ENCODE measurements at regions not wholly inside any gene's neighbourhood (a gene's known extent, or its start where the extent isn't known, plus 50 kb on each side); places are given as distances from the start of the nearest gene placed in this dataset.

GRCh38 chr20:4471221-4471620 is 215.0 kb upstream of the PRNP start:
- Histone ChIP-seq H3K4me3 (replicated peaks in 1 of 4; ENCODE audit: control extremely low read depth in 1 of 4, insufficient read depth in 1 of 4, low read depth in 3 of 4, low read length in 4 of 4) (no peak overlapping the region), H3K27me3 (ENCODE audit: control insufficient read depth, insufficient read depth, low read length) (no peaks in the 10 kb centered on the region), H2AFZ (ENCODE audit: low read length) (no peak overlapping the region), H3K9ac (ENCODE audit: insufficient read depth, low read length) (no peak overlapping the region), H3K9me3 (ENCODE audit: control insufficient read depth, insufficient read depth, low read depth, low read length) (no peaks in the 10 kb centered on the region), H3K4me1 (ENCODE audit: control insufficient read depth, extremely low read depth, insufficient read depth, low read length) (peaks cover 5% of the 10 kb centered on the region), H4K20me1 (ENCODE audit: control insufficient read depth, extremely low read depth, insufficient read depth, low read length) (no peaks in the 10 kb centered on the region), H3K79me2 (ENCODE audit: control insufficient read depth, insufficient read depth, low read length) (no peaks in the 10 kb centered on the region), H3K4me2 (ENCODE audit: extremely low read depth, insufficient read depth, low read length) (no peak overlapping the region), H3K27ac (ENCODE audit: insufficient read depth, low read length) (no peak overlapping the region), H3K36me3 (ENCODE audit: control insufficient read depth, insufficient read depth, low read length) (no peaks in the 10 kb centered on the region)
- peak in 1 of 2 donors; percentile 55 for DNase-seq (ENCODE audit: low read depth in 2 of 2)
- TF ChIP-seq EZH2 (IDR thresholded peaks at IDR 0.05; ENCODE audit: low read length, missing control alignments) (no peak), CTCF (conservative IDR thresholded peaks at IDR 0.05 in 1 of 2, IDR thresholded peaks at IDR 0.05 in 1 of 2; ENCODE audit: low read depth in 1 of 2, low read length in 2 of 2) (no peak)

- H3K9ac ChIP-seq (ENCODE audit: insufficient read depth, low read length), result no peak overlapping the region
- no peaks in the 10 kb centered on the region for H4K20me1 ChIP-seq (ENCODE audit: control insufficient read depth, extremely low read depth, insufficient read depth, low read length)
- no peaks in the 10 kb centered on the region for H3K79me2 ChIP-seq (ENCODE audit: control insufficient read depth, insufficient read depth, low read length)
- no peaks in the 10 kb centered on the region for H3K36me3 ChIP-seq (ENCODE audit: control insufficient read depth, insufficient read depth, low read length)
- TF ChIP-seq EZH2 (IDR thresholded peaks at IDR 0.05; ENCODE audit: low read length, missing control alignments) (no peak), CTCF (conservative IDR thresholded peaks at IDR 0.05 in 1 of 2, IDR thresholded peaks at IDR 0.05 in 1 of 2; ENCODE audit: low read depth in 1 of 2, low read length in 2 of 2) (peak in 1 of 2 donors; percentile 15)
- H3K9me3 ChIP-seq (ENCODE audit: control insufficient read depth, insufficient read depth, low read depth, low read length), result no peaks in the 10 kb centered on the region
- no peak overlapping the region for H3K27ac ChIP-seq (ENCODE audit: insufficient read depth, low read length)
- H3K4me3 ChIP-seq (replicated peaks in 1 of 4; ENCODE audit: control extremely low read depth in 1 of 4, insufficient read depth in 1 of 4, low read depth in 3 of 4, low read length in 4 of 4), result no peak overlapping the region
- peak; percentile 69 to 82 for DNase-seq (ENCODE audit: low read depth in 2 of 2)
- H3K4me1 ChIP-seq (ENCODE audit: control insufficient read depth, extremely low read depth, insufficient read depth, low read length), result peaks cover 7% of the 10 kb centered on the region
- H3K4me2 ChIP-seq (ENCODE audit: extremely low read depth, insufficient read depth, low read length), result peak overlapping the region; percentile 37
- no peaks in the 10 kb centered on the region for H3K27me3 ChIP-seq (ENCODE audit: control insufficient read depth, insufficient read depth, low read length)
- no peak overlapping the region for H2AFZ ChIP-seq (ENCODE audit: low read length)
Measured at GRCh38 chr20:4470375-4470774, 215.9 kb upstream of the PRNP start.

DNA sequence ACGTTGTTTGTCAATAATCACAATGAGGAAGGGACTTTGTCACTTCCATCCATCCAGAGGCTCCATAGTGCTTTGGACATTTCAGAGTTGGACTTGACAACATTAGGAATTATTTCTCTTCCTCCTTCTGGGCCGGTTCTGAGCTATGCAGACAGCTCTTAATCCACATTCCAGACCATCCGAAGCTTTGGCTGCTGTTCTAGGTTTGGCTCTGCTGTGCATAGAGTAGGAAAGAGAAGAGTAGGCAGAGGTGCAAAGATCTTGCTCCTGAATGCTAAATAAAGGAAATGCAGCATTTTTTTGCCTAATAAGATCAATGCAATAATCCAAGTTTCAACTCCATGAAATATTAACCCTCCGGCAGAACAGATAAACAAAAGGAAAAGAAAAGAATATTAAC is 216.3 kb upstream of the PRNP start:
- no peak overlapping the region for H3K4me3 ChIP-seq (replicated peaks in 1 of 4; ENCODE audit: control extremely low read depth in 1 of 4, insufficient read depth in 1 of 4, low read depth in 3 of 4, low read length in 4 of 4)
- H3K4me1 ChIP-seq (ENCODE audit: control insufficient read depth, extremely low read depth, insufficient read depth, low read length), result peaks cover 7% of the 10 kb centered on the region
- no peaks in the 10 kb centered on the region for H3K79me2 ChIP-seq (ENCODE audit: control insufficient read depth, insufficient read depth, low read length)
- no peaks in the 10 kb centered on the region for H3K9me3 ChIP-seq (ENCODE audit: control insufficient read depth, insufficient read depth, low read depth, low read length)
- no peak overlapping the region for H3K9ac ChIP-seq (ENCODE audit: insufficient read depth, low read length)
- H3K4me2 ChIP-seq (ENCODE audit: extremely low read depth, insufficient read depth, low read length), result peak overlapping the region; percentile 37
- no peaks in the 10 kb centered on the region for H3K27me3 ChIP-seq (ENCODE audit: control insufficient read depth, insufficient read depth, low read length)
- no peaks in the 10 kb centered on the region for H4K20me1 ChIP-seq (ENCODE audit: control insufficient read depth, extremely low read depth, insufficient read depth, low read length)
- no peak overlapping the region for H3K27ac ChIP-seq (ENCODE audit: insufficient read depth, low read length)
- no peak overlapping the region for H2AFZ ChIP-seq (ENCODE audit: low read length)
- DNase-seq (ENCODE audit: low read depth in 2 of 2), result no peak
- TF ChIP-seq EZH2 (IDR thresholded peaks at IDR 0.05; ENCODE audit: low read length, missing control alignments) (no peak), CTCF (conservative IDR thresholded peaks at IDR 0.05 in 1 of 2, IDR thresholded peaks at IDR 0.05 in 1 of 2; ENCODE audit: low read depth in 1 of 2, low read length in 2 of 2) (no peak)
- no peaks in the 10 kb centered on the region for H3K36me3 ChIP-seq (ENCODE audit: control insufficient read depth, insufficient read depth, low read length)

Data from fibroblast of lung (primary cell).